ENCODE measurements at regions not wholly inside any gene's neighbourhood (a gene's known extent, or its start where the extent isn't known, plus 50 kb on each side); places are given as distances from the start of the nearest gene placed in this dataset.

DNA sequence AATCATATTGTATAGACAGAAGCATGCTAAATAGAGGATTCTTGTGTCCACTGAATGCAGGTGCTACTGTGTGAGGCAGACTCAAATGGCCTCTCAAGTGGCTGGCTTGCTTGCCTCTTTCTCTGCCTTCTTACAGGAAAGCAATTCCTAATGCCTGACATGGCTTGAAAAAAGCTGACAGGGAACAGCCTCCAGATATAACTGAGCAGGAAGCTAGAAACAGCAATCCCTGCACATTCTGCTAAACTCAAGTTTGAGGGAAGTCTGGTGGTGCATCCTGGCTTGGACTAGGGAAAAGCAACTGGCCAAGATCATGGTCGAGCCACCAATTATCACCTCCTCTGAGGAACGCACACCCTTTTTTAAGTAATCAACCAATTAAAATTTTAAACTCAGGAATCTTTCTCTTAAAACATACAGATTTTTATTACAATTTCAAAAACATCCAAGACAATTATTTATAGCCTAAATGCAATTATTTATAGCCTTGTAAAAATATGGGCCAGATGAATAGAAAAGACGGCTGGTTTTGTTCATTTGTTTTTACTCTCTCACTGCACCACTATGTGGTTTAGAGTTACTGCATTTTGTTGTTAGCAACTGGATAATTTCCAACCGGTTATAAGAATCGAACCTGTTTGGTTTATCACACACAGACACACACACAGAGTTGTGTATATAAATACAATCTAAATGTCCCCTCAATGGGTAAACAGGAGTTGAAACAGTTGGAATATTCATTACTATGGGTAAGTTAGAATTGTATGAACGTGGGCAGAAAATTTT, 290.9 kb upstream of the ANKRD55 start:
- peak in 1 of 3 donors; percentile 53 for DNase-seq (ENCODE audit: low read depth in 3 of 3, low spot score in 2 of 3)

DNA sequence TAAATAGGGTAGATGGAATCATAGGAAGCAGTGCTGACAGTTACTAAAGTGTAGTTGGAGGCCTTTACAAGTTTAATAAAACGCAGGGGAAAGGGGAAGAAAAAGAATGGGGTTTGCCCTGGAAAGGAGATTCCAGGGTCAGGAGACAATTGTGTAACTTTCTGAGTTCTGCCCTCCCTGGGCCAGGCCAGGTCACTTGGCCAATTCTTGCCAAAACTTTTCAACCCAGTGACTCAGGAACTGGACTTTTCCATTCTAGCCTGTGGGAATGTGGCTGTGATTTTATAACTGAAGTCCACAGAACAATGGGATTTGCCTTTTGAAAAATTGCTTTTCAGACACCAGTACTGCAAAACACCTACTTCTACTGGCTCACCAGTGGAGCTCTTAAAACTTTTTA, 289.8 kb upstream of the ANKRD55 start:
- no peak for DNase-seq (ENCODE audit: low read depth in 3 of 3, low spot score in 2 of 3)

DNA sequence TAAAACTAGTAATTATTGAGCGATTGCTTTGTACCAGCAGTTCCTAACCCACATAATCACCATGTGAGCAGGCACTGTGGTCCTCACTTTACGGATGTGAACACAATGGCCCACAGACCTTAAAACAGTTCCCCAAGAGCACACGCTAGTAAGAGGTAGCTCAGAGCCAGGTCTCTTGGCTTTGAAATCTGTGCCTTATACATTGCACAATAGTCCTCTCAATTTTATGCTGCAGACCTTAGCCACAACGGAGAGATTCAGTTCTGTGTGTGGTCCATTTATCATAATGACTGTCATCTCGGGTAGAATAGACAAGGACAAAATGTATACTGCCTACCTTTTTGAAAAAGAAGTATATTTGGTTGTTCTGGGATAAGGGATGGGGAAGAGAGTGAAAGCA, 289.0 kb upstream of the ANKRD55 start:
- DNase-seq (ENCODE audit: low read depth in 3 of 3, low spot score in 2 of 3): no peak

DNA sequence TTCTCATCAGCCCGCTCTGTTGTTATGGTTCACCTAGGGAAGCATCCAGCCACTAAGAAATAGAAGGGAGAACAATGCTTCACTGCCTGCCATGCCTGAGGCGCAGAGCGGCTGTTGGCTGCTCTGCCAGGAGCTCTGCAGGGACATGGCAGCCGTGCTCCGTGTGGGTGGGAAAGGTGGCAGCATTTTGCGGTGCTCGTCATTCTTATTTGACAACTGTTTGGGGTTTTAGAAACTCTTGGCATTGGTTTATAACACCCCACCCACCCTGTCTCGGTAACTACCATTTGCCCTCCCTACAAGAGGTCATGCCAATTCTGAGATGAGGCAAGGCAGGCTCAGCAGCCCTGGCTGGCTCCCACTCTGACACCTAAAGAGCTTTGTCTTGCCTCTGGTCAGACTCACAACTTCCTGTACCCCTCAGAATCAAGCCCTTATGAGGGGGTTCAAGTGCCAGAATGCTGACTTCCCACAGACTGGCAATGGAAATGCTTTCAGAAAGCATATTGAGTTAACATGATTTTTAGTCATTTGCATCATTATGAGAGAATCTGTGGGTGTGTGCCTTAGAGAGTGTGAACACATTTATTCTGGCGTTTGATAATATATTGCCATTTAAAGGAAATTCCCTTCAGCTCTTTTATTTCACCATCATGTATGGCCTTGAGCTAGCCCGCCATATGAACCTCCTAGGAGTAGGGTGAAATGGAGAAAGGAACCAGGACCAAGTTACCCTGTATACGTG, 288.0 kb upstream of the ANKRD55 start:
- DNase-seq (ENCODE audit: low read depth in 3 of 3, low spot score in 2 of 3): no peak

DNA sequence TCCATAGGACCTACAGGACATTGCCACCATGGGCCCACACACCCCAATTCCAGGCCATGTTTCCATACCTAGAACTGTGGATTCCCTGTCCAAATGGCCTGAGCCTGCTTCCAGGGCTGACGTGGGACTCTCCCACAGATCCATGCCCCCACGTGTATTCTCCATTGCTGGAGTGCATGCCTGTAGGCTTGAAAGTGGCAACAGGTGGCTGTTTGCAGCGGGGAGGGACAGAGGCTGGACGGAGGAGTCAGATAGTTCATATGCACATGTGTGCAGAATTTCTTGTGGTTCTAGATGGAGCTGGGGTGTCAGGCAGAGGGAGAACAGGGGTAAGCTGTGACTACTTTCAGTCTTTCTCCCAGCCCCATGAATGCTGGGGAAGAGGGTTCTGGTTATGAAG, 285.7 kb upstream of the ANKRD55 start:
- DNase-seq (ENCODE audit: low read depth in 3 of 3, low spot score in 2 of 3): no peak

DNA sequence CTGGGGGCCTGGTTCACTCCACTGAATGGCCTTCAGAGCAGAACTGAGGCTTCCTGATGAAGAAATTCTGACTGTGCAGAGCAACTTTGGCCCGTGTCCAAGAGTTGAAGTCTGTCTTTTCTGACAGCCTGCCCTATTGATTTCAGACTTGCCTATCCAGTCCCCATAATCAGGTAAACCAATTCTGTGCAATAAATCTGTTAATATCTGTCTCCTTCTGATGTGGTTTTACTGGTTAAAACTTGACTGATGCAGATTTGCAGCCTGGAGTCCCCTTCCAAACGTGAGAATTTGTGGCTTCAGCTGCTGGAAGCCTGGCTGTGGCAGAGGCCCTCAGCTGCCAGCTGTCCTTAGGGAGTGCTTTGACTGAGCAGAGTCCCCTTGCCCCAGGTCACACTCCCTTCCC, 283.9 kb upstream of the ANKRD55 start:
- DNase-seq (ENCODE audit: low read depth in 3 of 3, low spot score in 2 of 3): no peak

DNA sequence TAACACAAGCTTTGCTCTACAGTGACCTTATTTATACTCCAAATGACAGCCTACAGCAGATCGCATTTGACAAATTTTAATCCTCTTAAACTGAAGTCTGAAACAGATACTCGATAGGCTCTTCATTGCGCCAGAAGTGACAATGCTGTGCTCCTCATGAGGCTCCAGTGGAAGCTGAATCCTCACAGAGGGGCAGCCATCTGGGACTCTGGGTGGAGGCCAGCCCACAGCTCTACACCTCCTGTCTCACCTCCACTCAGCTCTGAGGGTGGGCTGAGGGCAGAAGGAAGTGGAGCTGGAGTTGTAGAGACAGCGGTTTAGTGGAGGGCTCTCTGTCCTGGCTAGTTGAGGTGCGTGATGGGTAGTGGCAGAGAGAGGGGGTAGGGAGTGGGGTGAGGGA, 283.3 kb upstream of the ANKRD55 start:
- DNase-seq (ENCODE audit: low read depth in 3 of 3, low spot score in 2 of 3): no peak

DNA sequence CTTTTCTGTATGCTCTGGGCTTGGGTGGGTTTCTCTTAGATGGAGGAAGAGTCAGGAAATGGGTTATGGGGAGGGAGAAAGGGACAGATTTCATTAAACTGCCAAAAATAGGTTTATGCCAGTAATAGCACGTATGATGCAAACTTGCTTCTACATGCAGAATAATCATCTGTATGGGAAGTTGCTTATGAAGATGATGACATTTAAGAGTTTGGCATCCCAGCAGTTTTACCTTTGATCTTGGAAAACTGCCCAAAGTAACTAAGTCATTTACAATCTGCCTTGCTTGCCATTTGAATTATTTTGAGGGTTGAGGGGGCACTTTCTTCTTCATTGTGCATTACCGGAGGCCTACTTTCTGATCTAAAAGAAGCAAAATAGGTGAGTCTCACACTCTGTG, 282.9 kb upstream of the ANKRD55 start:
- DNase-seq (ENCODE audit: low read depth in 3 of 3, low spot score in 2 of 3): no peak

DNA sequence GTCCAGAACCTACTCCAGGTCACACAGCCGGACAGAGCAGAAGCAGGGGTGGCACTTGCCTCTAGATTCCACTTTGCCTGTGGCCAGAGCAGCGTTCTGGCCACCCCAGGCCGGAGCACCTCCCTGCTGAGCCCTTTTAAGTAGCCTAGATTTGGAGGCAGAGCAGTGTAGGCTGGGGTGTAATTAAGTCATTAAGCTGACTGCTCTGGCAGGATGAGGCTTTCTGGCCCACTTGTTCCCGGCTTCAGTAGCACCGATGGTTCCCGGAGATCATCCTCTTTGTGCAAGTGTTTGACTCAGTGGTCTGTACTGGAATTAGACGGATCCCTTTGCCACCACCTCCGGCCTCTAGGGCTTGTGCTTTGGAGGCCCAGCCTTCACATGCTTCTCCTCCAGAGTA, 281.9 kb upstream of the ANKRD55 start:
- no peak for DNase-seq (ENCODE audit: low read depth in 3 of 3, low spot score in 2 of 3)

DNA sequence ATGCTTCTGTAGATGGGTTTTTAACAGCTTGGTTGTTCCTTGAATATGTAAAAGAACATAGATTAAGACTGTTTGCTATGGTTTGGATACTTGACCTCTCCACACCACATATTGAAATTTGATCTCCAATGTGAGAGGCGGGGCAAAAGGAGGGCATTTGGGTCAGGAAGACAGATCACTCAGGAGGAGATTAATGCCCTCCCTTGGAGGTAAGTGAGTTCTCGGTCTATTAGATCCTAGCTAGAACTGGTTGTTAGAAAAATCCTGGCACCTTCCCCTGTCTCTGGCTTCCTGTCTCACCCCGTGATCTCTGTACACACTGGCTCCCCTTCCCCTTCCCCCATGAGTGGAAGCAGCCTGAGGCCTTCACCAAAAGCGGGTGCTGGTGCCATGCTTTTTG, 281.1 kb upstream of the ANKRD55 start:
- DNase-seq (ENCODE audit: low read depth in 3 of 3, low spot score in 2 of 3): no peak

DNA sequence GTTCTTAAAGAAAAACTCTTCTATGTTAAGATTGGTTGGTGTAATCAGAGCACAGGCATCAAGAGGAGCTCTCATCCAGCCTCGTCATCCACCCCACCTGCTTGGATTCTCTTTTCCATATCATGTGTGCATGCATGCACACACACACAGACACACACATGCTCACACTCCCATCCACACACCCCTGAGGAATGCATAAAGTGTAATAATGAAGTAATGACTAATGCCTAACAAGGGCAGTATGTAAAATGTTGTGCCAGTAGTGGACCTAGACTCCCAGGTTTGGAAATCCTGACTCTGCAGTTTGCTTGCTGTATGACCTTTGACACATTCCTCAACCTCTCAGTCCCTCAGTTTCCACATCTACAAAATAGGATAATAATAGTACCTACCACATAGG, 280.0 kb upstream of the ANKRD55 start:
- no peak for DNase-seq (ENCODE audit: low read depth in 3 of 3, low spot score in 2 of 3)

DNA sequence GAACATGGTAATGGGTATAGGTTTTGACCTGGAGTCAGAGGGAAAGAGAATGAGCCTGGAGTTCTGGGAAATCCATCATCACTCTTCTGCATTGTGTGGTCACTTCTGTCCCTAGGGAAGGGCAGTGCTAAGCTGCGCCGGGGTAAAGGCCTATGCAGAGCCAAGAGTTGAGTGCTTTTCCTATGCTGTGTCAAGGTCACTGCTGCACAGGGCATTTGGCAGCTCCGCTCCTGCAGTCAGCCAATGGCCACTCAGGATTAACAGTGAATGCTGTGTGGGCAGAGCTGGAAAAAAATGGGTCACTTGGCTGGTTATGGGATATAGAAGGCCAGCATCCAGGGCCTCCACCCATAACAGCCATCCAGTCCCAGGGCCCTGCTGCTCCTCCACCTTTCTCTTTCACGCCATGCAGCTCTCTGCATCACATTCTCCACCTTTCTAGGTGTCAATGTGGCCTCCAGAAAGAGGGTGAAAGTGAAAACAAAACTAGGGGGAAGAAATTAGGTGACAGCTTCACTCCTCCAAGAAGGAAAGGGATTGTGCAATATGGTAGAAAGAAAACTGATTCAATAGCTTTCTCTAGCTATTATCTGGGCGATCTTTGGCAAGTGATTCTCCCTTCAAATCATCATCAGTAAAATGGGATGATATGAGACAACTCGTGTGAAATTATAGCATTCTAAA, 279.3 kb upstream of the ANKRD55 start:
- DNase-seq (ENCODE audit: low read depth in 3 of 3, low spot score in 2 of 3): no peak

DNA sequence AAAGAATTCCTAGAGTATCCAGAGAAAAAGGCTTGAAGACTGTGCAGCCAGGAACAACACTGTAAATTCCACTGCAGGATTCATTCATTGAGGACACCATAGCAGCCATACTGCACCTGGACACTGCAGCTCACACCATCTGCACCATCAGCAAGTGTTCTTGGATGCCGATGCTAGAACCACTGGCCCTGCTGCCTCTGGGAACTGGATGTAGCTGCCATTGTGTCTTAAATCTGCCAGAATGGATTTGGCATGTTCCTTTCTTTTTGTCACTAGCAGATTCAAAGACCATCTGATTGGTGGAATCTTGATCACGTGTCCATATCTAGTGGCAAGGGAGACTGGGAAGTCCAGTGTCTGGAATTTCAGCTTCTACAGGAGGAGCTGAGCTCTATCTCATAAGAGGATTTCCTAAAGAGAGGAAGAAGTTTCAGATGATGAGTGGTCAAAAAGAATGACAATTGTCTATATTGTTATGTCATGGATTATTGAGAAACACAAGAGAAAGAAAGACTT, 278.3 kb upstream of the ANKRD55 start:
- no peak for DNase-seq (ENCODE audit: low read depth in 3 of 3, low spot score in 2 of 3)

DNA sequence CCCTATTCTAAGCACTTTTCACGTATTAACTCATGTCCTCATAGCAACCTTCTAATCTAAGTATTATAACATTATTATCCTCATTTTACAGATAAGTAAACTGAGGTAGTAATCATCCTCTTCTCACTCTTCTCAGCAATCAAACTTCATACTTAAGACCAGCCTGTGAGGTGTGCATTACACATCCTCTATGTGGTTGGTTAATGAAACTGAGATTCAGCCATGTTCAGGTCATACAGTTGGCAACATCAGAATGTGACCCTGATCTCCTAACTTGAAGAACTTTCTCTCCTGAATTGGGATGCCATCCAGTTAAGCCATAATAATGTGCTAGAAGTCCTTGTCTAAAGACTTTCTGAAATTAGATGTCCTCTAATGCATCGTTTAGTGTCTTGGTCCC, 275.1 kb upstream of the ANKRD55 start:
- DNase-seq (ENCODE audit: low read depth in 3 of 3, low spot score in 2 of 3): no peak

DNA sequence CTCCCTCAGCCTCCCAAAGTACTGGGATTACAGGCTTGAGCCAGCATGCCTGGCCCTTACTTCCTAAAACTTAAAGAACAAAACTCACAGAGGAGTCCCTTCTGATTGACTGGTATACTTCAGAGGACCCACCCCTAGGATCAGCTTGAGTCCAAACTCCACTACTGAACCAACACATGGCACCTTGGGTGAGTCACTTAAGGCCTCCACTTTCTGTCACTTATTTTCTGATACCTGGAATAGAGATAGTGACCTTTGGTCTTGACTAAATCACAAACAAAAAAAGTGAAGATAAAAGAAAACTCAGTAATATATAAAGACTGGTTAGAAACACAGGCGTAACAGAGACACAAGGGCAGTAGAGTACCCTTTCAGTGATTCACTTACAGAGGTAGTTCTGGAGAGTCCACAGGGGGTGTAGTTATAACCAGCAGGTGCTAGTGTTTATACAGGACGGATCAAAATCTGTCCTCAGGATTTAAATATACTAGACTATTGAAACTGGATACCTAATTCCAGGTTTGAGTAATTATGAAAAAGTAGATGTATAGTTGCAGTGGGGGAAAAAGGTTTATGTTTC, 274.3 kb upstream of the ANKRD55 start:
- DNase-seq (ENCODE audit: low read depth in 3 of 3, low spot score in 2 of 3): no peak

DNA sequence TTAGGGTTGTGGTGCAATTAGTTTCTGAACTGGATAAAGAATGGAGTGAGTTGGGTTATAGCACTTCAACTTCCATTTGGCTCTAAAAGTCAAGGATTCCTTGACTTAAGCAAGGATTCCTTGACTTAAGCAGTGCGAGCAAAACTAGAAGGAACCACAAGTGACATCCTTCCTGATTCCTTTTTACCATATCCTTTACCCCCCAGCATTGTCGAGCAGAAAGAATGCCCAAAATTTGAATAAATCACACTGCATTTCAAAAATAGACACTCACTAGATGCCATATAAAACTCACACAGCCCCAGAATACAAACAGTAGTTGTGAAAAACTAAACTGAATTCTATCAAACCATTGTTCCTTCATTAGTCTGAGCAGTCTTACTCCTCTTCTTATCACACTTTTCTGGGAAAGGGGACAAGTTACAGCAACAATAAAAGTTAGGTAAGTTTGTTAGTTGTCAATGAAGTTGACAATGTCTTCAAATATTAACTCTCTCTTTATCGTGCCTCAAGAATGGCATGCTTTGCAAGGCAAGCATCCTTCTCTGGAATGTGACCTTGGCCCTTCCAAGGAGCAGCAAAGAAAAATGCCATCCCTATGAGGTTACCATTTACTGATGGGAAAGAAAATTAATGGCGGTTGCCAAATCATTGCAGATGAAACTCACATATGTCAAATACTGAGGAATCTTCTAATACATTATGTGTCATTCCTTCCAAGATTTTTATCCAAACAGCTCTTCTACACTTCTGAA, 273.3 kb upstream of the ANKRD55 start:
- DNase-seq (ENCODE audit: low read depth in 3 of 3, low spot score in 2 of 3): no peak

DNA sequence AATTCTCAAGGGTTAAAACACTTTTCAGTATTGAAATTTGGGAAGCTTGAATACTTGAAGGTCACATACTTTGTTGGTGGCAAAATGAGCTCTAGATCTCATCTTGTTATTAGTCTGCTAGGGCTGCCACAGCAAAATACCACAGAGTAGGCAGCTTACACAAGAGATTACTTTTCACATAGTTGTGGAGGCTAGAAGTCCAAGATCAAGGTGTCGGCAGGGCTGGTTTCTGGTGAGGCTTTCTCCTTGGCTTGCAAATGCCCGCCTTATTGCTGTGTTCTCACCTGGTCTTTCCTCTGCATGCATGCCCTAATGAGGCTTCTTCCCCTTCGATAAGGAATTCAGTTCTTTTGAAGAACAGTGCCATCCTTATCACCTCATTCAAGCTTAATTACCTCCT, 270.8 kb upstream of the ANKRD55 start:
- no peak for DNase-seq (ENCODE audit: low read depth in 3 of 3, low spot score in 2 of 3)

DNA sequence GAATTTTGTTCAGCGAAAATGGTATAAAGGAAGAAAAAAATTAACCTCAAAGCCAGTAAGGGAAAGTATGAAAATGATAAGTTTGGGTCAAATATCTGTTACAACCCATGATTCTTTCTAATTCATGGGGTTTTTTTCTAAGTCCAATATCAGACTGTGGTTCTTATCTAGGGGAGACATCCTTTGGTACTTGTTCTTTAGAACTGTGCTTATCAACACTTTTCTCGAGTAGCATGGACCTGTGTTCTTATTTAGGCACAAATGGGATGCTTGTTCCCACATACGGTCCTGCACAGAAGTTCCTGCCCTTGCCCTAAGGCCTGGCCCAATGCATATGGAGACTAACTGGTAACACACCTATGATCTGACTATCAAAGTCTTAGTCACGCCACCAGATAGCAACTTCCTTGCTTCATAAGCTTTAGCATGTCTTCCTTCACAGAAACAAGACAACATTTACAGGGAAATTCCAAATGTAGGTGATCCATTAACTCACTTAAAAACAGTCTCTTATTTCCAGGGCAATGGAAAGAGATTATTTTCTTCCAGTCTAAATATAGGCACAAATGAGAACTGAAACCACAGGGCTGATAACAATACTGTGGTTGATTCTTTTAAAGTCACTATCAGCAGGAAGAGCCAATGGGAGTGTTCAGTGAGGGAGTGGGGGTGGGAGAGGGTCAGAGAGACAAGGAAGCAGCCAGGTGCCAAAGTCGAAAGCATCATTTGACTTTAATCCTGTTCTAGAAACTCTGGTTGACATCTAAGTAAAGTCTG, 268.8 kb upstream of the ANKRD55 start:
- no peak for DNase-seq (ENCODE audit: low read depth in 3 of 3, low spot score in 2 of 3)

DNA sequence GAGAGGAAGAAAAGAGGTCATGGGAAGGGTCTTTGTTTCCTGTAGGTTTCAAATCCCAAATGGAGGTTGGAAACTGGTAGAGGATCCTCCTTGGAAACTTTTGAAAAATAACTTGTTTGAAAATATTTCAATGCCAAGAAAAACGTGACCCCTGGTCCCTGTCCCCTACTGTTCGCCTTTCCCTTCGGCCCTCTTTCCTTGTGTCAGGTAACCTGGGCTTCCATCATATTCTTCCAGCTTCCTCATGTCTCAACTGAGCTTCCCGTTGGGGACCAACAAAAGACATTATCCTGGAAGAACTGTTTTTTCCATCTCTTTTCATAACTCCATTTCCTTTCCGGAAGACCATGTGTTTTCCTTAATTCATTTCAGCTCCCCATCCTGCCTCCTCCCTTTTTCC, 266.8 kb upstream of the ANKRD55 start:
- no peak for DNase-seq (ENCODE audit: low read depth in 3 of 3, low spot score in 2 of 3)

DNA sequence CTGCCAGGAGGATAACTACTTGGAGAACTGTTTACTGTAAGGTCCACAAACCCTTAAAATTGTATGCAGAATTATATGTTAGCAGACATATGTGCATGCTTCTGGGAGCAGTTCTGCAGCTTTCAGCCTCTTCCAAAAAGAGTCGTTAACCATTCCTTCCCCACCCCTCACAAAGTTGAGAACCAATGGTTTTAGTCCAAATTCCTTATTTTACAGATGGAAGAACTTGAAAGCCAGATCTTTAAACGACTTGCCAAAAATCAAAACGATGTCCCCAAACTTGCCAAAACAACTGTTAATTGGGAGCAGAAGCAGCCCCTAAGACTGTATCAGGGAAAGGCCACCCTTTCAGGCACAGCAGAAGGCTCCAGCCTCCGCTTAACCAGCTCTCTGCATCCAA, 266.4 kb upstream of the ANKRD55 start:
- no peak for DNase-seq (ENCODE audit: low read depth in 3 of 3, low spot score in 2 of 3)

All from right renal cortex interstitium (tissue), 3 donors.